ENCODE measurements at regions not wholly inside any gene's neighbourhood (a gene's known extent, or its start where the extent isn't known, plus 50 kb on each side); places are given as distances from the start of the nearest gene placed in this dataset.

GRCh38 chr14:49019467-49020115, 566.6 kb downstream of the RPS29 start:
- BruUV-seq (replicated peaks) = no TSS peak
- no peaks in the 10 kb centered on the region for H3K4me1 ChIP-seq (ENCODE audit: insufficient read depth, low read length, poor library complexity, severe bottlenecking)
- no peak overlapping the region for H3K27ac ChIP-seq (ENCODE audit: low read depth, low read length, poor library complexity, severe bottlenecking)
- DNase-seq (ENCODE audit: low spot score) = no peak
- TF ChIP-seq EZH2 (IDR thresholded peaks at IDR 0.05; ENCODE audit: borderline replicate concordance, low read depth, low read length, poor library complexity, severe bottlenecking) (no peak), CTCF (conservative IDR thresholded peaks at IDR 0.05; ENCODE audit: low read depth, low read length) (no peak)
- H3K27me3 ChIP-seq (replicated peaks; ENCODE audit: insufficient read depth, low read depth, low read length, poor library complexity) = no peaks in the 10 kb centered on the region
- CTCF ChIA-PET = no interaction called here
- no peaks in the 10 kb centered on the region for H3K9me3 ChIP-seq (ENCODE audit: low read depth, low read length, poor library complexity, severe bottlenecking)
- intact Hi-C loops (cut with micrococcal nuclease; ENCODE audit: unreplicated experiment) = no loop called here
- POLR2A ChIA-PET (ENCODE audit: low non-redundant PET) = no interaction called here
- no peaks in the 10 kb centered on the region for H3K36me3 ChIP-seq (ENCODE audit: insufficient read depth, low read length, poor library complexity, severe bottlenecking)
- H3K4me3 ChIP-seq (ENCODE audit: low read depth, low read length, poor library complexity, severe bottlenecking) = no peak overlapping the region

GRCh38 chr14:49017447-49017846, 568.7 kb downstream of the RPS29 start:
- POLR2A ChIA-PET (ENCODE audit: low non-redundant PET) = no interaction called here
- CTCF ChIA-PET = no interaction called here
- Histone ChIP-seq H3K27ac (ENCODE audit: low read depth, low read length, poor library complexity, severe bottlenecking) (no peak overlapping the region), H3K27me3 (replicated peaks; ENCODE audit: insufficient read depth, low read depth, low read length, poor library complexity) (no peaks in the 10 kb centered on the region), H3K4me1 (ENCODE audit: insufficient read depth, low read length, poor library complexity, severe bottlenecking) (no peaks in the 10 kb centered on the region), H3K4me3 (ENCODE audit: low read depth, low read length, poor library complexity, severe bottlenecking) (no peak overlapping the region), H3K9me3 (ENCODE audit: low read depth, low read length, poor library complexity, severe bottlenecking) (no peaks in the 10 kb centered on the region), H3K36me3 (ENCODE audit: insufficient read depth, low read length, poor library complexity, severe bottlenecking) (no peaks in the 10 kb centered on the region)
- TF ChIP-seq CTCF (conservative IDR thresholded peaks at IDR 0.05; ENCODE audit: low read depth, low read length) (no peak), EZH2 (IDR thresholded peaks at IDR 0.05; ENCODE audit: borderline replicate concordance, low read depth, low read length, poor library complexity, severe bottlenecking) (no peak)
- DNase-seq (ENCODE audit: low spot score) = no peak
- intact Hi-C loops (cut with micrococcal nuclease; ENCODE audit: unreplicated experiment) = no loop called here
- BruUV-seq (replicated peaks) = no TSS peak

GRCh38 chr14:49016381-49016780, 569.8 kb downstream of the RPS29 start:
- no TSS peak for BruUV-seq (replicated peaks)
- intact Hi-C loops (cut with micrococcal nuclease; ENCODE audit: unreplicated experiment) = no loop called here
- POLR2A ChIA-PET (ENCODE audit: low non-redundant PET) = no interaction called here

More at GRCh38 chr14:49016381-49016780, 569.8 kb downstream of the RPS29 start:
- no peaks in the 10 kb centered on the region for H3K9me3 ChIP-seq (ENCODE audit: low read depth, low read length, poor library complexity, severe bottlenecking)
- H3K4me1 ChIP-seq (ENCODE audit: insufficient read depth, low read length, poor library complexity, severe bottlenecking) = no peaks in the 10 kb centered on the region
- DNase-seq (ENCODE audit: low spot score) = no peak
- H3K36me3 ChIP-seq (ENCODE audit: insufficient read depth, low read length, poor library complexity, severe bottlenecking) = no peaks in the 10 kb centered on the region
- H3K27ac ChIP-seq (ENCODE audit: low read depth, low read length, poor library complexity, severe bottlenecking) = no peak overlapping the region
- CTCF ChIA-PET = no interaction called here
- TF ChIP-seq CTCF (conservative IDR thresholded peaks at IDR 0.05; ENCODE audit: low read depth, low read length) = no peak
- no peak for TF ChIP-seq EZH2 (IDR thresholded peaks at IDR 0.05; ENCODE audit: borderline replicate concordance, low read depth, low read length, poor library complexity, severe bottlenecking)
- peaks cover 6% of the 10 kb centered on the region for H3K27me3 ChIP-seq (replicated peaks; ENCODE audit: insufficient read depth, low read depth, low read length, poor library complexity)
- H3K4me3 ChIP-seq (ENCODE audit: low read depth, low read length, poor library complexity, severe bottlenecking) = no peak overlapping the region
